GM18508 (cell line): ENCODE measurements at regions not wholly inside any gene's neighbourhood (a gene's known extent, or its start where the extent isn't known, plus 50 kb on each side); places are given as distances from the start of the nearest gene placed in this dataset.
A peak's percentile ranks its signal among the peaks of the same experiment; 100 is the strongest.

Source experiments
- ATAC-seq: cut with Tn5 transposase; IDR thresholded peaks from one replicate; pipeline ENCODE4 v1.9.1; 2021; ENCODE audit warnings: moderate number of reproducible peaks; ENCODE audit not compliant: insufficient read depth, unreplicated experiment

GRCh38 chr2:12046641-12047040 is 300.2 kb downstream of the LPIN1 start:
- ATAC-seq: no peak

GRCh38 chr2:12047761-12048160 is 301.3 kb downstream of the LPIN1 start:
- ATAC-seq: no peak

GRCh38 chr2:12048550-12048949 is 302.1 kb downstream of the LPIN1 start:
- ATAC-seq: no peak

GRCh38 chr2:12050396-12050795 is 304.0 kb downstream of the LPIN1 start:
- no peak for ATAC-seq

GRCh38 chr2:12051831-12052230 is 305.4 kb downstream of the LPIN1 start:
- ATAC-seq: no peak

- no peak for ATAC-seq
Observed at GRCh38 chr2:12052796-12053195, 306.4 kb downstream of the LPIN1 start.

GRCh38 chr2:12054956-12055618 is 308.7 kb downstream of the LPIN1 start:
- ATAC-seq: no peak

- ATAC-seq: peak; percentile 73
Observed at GRCh38 chr2:12057436-12058166, 311.2 kb downstream of the LPIN1 start.

- no peak for ATAC-seq
Observed at GRCh38 chr2:12059616-12060441, 313.4 kb downstream of the LPIN1 start.

- ATAC-seq: no peak
Observed at GRCh38 chr2:12060886-12061285, 314.5 kb downstream of the LPIN1 start.

GRCh38 chr2:12061286-12062052 is 315.0 kb downstream of the LPIN1 start:
- ATAC-seq: no peak

GRCh38 chr2:12062053-12062395 is 315.6 kb downstream of the LPIN1 start:
- no peak for ATAC-seq

GRCh38 chr2:12063210-12063609 is 316.8 kb downstream of the LPIN1 start:
- ATAC-seq: no peak

GRCh38 chr2:12064153-12064552 is 317.7 kb downstream of the LPIN1 start:
- ATAC-seq: no peak

- ATAC-seq: no peak
Observed at GRCh38 chr2:12066116-12066515, 319.7 kb downstream of the LPIN1 start.

- no peak for ATAC-seq
Observed at GRCh38 chr2:12066986-12067385, 320.6 kb downstream of the LPIN1 start.

GRCh38 chr2:12068796-12069538 is 322.5 kb downstream of the LPIN1 start:
- no peak for ATAC-seq

- ATAC-seq: no peak
Observed at GRCh38 chr2:12070153-12070552, 323.7 kb downstream of the LPIN1 start.

GRCh38 chr2:12070581-12070980 is 324.1 kb downstream of the LPIN1 start:
- no peak for ATAC-seq

GRCh38 chr2:12071318-12071717 is 324.9 kb downstream of the LPIN1 start:
- ATAC-seq: peak; percentile 65
